OCI-LY7 (cell line): ENCODE measurements at regions not wholly inside any gene's neighbourhood (a gene's known extent, or its start where the extent isn't known, plus 50 kb on each side); places are given as distances from the start of the nearest gene placed in this dataset.

Source experiments
- EZH2phosphoT487 ChIP-seq: fragments of 200-600 bp; sonication (generic); IDR thresholded peaks from 2 replicates; pipeline ENCODE4 v1.6.1; 2018; ENCODE audit warnings: low read depth, borderline replicate concordance, mild to moderate bottlenecking, mixed run types, antibody characterized with exemption, low read length, moderate library complexity, mixed read lengths
- TF ChIP-seq, protein P1 (sequence below): fragments of 200-600 bp; sonication (generic); conservative IDR thresholded peaks from 2 replicates; pipeline ENCODE4 v1.5.1; 2014; ENCODE audit warnings: mild to moderate bottlenecking, antibody characterized with exemption, low read length, moderate library complexity, mixed read lengths

DNA sequence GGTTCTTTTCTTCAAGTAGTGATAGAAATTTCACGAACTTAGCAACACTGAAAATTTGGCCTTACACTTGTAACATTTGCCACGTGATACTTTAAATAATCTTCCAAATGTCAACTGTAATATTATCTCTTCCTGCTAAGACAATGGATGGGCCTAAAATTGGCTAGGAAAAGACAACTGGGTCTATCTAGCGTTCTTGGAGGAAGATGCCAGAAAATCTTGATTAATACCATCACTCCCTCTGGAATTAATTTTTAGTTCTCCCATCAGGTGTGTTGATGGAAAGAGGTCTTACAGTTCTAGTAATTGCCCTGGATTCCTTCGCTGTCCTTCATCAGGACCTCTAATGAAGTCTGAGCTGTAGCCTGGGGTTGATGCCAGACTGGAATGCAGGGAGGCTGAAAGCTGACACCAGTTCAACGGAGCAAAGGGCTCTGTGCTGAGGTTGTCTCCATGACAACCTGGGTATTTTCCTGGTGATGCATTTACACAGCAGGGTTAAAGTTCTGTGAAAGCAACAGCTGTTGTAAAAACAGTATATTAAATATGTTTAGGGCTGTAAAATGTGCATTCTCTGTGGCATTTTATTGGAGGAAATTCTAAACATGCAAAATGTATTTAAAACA, 92.3 kb downstream of the GAS1 start:
- TF ChIP-seq, protein P1, sequence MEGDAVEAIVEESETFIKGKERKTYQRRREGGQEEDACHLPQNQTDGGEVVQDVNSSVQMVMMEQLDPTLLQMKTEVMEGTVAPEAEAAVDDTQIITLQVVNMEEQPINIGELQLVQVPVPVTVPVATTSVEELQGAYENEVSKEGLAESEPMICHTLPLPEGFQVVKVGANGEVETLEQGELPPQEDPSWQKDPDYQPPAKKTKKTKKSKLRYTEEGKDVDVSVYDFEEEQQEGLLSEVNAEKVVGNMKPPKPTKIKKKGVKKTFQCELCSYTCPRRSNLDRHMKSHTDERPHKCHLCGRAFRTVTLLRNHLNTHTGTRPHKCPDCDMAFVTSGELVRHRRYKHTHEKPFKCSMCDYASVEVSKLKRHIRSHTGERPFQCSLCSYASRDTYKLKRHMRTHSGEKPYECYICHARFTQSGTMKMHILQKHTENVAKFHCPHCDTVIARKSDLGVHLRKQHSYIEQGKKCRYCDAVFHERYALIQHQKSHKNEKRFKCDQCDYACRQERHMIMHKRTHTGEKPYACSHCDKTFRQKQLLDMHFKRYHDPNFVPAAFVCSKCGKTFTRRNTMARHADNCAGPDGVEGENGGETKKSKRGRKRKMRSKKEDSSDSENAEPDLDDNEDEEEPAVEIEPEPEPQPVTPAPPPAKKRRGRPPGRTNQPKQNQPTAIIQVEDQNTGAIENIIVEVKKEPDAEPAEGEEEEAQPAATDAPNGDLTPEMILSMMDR = no peak
- no peak for TF ChIP-seq EZH2phosphoT487
